ENCODE measurements at regions not wholly inside any gene's neighbourhood (a gene's known extent, or its start where the extent isn't known, plus 50 kb on each side); places are given as distances from the start of the nearest gene placed in this dataset.

DNA sequence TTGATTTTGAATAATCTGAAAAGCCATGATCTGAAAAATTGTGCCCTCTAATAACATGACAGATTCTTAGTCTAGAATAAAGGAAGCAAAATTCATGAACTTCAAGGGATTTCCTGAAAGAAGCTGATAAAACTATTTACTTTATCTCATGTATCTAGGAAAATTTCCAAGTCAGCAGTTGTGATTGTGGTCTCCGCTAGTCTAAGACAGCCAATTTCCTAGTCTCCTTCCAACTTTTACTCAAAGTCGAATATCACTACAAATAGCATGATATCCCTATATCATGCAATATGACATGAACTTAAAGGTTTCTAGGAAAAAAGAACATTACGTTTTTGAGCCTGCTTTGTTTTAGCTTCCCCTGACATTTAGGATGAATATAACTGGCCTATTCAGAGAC lies 202.1 kb upstream of the GHITM start:
- no peaks in the 10 kb centered on the region for H3K9me3 Mint-ChIP-seq
- no peak overlapping the region for H3K27ac Mint-ChIP-seq
- H3K4me1 Mint-ChIP-seq: no peaks in the 10 kb centered on the region
- H3K36me3 Mint-ChIP-seq: no peaks in the 10 kb centered on the region
- ATAC-seq: no peak
- H3K27me3 Mint-ChIP-seq: no peaks in the 10 kb centered on the region
- H3K4me3 Mint-ChIP-seq: no peak overlapping the region

DNA sequence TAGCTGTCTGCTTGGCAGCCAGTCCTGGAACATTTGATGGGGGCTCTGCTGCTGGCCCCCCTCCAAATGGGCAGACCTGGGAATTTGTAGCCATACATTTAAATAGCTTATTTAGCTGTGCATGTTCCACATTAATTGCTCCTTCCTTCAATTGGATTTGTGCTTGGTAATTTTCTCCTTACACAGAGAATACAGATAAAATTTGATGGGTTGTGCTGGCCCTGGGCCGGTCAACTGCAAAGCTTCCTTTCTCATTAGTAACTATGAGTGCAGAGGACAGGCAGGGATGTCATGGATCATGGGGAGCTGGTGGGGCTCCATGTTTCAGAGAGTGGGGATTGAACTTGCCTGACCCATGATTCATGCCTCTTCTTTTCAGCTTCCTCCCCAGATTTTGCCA lies 201.5 kb upstream of the GHITM start:
- H3K4me1 Mint-ChIP-seq: no peaks in the 10 kb centered on the region
- no peaks in the 10 kb centered on the region for H3K9me3 Mint-ChIP-seq
- no peaks in the 10 kb centered on the region for H3K27me3 Mint-ChIP-seq
- no peaks in the 10 kb centered on the region for H3K36me3 Mint-ChIP-seq
- H3K27ac Mint-ChIP-seq: no peak overlapping the region
- ATAC-seq: no peak
- H3K4me3 Mint-ChIP-seq: no peak overlapping the region

DNA sequence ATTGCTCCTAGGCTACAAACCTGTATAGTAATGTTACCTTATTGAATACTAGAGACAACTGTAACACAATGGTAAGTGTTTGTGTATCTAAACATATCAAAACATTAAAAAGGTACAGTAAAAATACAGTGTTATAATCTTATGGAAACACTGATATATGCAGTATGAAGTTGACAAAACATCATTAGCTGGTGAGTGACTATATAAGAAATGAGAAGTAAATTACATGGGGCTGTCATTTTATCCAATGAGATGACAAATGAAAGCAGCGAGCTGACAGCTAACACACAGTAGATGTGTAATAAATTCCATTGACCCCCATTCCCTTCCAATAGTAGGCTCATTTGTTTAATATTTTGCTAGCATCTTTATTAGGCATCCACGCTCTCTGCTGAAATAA lies 198.1 kb upstream of the GHITM start:
- Mint-ChIP-seq H3K4me1 (no peaks in the 10 kb centered on the region), H3K36me3 (no peaks in the 10 kb centered on the region), H3K4me3 (no peak overlapping the region), H3K27ac (no peak overlapping the region), H3K9me3 (peaks cover 3% of the 10 kb centered on the region), H3K27me3 (no peaks in the 10 kb centered on the region)
- no peak for ATAC-seq

DNA sequence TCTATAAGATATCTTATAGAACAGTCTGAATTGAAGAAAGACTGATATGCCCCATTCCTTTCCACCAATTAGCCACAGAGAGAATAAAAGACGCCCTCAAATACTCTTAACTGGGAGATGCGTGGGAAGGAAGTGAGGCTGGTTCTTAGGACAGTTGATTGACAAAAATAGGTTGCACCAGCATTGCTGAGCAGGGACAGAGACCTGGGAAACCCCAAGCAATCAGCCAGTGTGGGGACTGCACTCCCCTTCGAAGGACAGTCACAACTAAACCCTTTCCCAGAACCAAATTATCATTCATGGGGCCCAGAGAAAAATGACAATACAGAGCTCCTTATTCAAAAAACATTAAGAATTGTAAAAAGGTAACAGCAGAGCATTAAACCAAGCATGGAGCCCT lies 196.9 kb upstream of the GHITM start:
- Mint-ChIP-seq H3K4me3 (no peak overlapping the region), H3K36me3 (no peaks in the 10 kb centered on the region), H3K27me3 (no peaks in the 10 kb centered on the region), H3K27ac (no peak overlapping the region), H3K9me3 (peaks cover 3% of the 10 kb centered on the region), H3K4me1 (no peaks in the 10 kb centered on the region)
- ATAC-seq: no peak

DNA sequence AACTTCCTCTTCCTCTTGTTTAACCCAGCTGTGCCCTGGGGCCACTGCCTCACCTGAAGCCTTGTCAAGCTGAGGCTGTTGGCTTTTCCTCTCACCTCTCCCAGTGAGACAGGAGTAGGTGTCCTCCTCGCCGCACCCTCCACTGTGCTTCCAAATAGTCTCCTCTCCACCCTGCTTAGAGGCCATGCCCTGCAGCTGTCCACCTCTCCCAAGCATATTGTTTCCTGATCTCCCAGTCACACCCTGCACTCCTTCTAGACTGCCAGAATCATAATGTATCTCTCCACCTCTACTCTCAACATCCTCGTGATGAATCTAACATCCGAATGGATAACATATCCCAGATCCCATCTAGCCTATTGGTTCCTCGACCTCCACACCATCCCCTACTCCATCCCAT lies 196.3 kb upstream of the GHITM start:
- ATAC-seq: peak; percentile 24
- H3K27ac Mint-ChIP-seq: no peak overlapping the region
- H3K27me3 Mint-ChIP-seq: no peaks in the 10 kb centered on the region
- H3K36me3 Mint-ChIP-seq: no peaks in the 10 kb centered on the region
- H3K4me1 Mint-ChIP-seq: no peaks in the 10 kb centered on the region
- H3K9me3 Mint-ChIP-seq: peaks cover 3% of the 10 kb centered on the region
- H3K4me3 Mint-ChIP-seq: no peak overlapping the region

DNA sequence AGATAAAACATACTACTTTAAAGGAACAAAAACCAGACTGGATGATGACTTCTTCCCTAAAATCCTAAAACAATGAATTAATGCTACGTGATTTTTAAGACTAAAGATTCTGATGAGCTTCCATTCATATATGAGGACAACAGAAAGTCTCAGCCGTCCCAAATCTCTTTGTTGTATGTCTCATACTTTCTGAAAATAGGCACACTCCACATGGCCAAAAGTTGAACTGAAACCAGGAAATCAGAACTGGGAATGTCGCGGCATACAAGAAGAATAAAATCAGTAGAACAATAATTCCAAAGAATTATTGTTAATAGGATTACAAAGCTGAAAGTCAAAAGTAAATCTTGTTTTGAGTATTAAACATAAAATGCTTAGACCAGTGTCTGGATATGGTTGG lies 195.4 kb upstream of the GHITM start:
- Mint-ChIP-seq H3K9me3 (peaks cover 3% of the 10 kb centered on the region), H3K27ac (no peak overlapping the region), H3K4me1 (no peaks in the 10 kb centered on the region), H3K36me3 (no peaks in the 10 kb centered on the region), H3K27me3 (no peaks in the 10 kb centered on the region), H3K4me3 (no peak overlapping the region)
- ATAC-seq: no peak

DNA sequence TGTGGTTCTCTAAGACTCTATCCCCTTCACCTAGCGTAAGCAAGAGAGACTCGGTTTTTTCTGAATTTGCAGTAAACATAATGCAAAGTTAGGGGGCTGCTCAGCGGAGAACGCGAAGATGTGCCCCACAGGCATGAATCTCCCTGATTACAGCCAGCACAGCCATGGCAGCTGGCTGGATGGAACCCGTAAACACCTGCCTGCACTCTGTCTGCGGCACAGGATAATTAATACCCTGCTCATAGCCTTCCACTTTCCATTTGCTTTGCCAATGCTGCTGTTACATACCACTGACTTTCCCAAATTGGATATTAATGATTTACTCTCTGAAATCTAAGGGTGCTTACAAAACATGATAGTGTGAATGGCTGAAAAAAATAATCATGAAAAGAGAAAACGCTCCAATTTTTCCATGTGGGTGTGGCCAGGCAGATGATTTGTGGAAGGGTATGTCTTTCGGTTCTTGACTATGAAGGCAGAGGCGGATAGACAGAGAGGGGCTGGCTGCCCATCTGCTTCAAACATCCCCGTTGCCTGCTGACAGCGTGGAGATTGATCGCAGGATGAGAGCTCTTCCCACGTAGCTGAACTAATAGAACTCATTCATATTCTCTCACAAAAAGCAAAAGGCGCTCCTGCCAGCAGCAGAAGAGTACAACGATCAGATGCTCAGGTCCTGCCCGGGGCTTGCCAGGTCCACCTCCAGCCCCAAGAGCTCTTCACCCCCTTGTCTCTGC lies 193.2 kb upstream of the GHITM start:
- H3K4me1 Mint-ChIP-seq: no peaks in the 10 kb centered on the region
- ATAC-seq: no peak
- no peak overlapping the region for H3K27ac Mint-ChIP-seq
- no peaks in the 10 kb centered on the region for H3K27me3 Mint-ChIP-seq
- H3K4me3 Mint-ChIP-seq: no peak overlapping the region
- H3K9me3 Mint-ChIP-seq: peaks cover 3% of the 10 kb centered on the region
- no peaks in the 10 kb centered on the region for H3K36me3 Mint-ChIP-seq

DNA sequence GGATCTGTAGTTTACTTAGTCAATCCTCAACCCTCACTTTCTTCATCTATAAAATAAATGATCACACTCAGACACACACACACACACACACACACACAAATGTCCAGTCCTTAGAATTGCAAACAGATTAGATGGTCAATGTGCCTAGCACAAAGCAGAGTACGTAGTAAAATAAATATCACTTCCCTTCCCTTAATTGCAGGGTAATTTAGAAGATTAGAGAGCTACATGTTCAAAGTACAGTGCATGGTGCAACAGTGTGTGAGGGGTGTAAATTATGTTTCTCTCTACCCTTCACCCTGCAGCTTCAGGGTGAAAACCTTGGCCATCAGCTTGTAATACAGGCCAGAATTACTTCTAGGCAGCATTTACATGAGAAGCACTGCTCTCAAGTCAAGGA lies 187.0 kb upstream of the GHITM start:
- Mint-ChIP-seq H3K27ac (no peak overlapping the region), H3K4me1 (no peaks in the 10 kb centered on the region), H3K36me3 (no peaks in the 10 kb centered on the region), H3K27me3 (peaks cover 11% of the 10 kb centered on the region), H3K4me3 (no peak overlapping the region), H3K9me3 (no peaks in the 10 kb centered on the region)
- ATAC-seq: no peak

DNA sequence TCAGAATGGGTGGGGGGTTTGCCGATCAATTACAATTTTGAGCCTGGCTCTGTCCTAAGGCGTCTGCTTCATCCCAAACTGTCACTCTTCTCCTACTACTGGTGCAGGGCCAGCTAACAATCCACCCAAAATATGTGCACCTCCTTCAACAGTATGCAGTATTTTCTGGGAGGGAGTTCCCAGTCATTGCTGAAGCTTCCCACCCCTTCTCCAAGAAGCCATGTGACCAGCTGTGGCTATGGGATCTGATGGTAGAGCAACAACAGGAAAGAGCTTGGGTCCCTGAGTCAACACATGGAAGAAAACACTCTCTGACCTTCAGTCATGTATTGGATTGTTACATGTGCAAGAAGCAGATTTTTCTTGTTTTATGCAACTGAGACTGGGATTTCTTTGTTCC lies 185.7 kb upstream of the GHITM start:
- H3K27me3 Mint-ChIP-seq: peaks cover 11% of the 10 kb centered on the region
- no peak overlapping the region for H3K27ac Mint-ChIP-seq
- no peak overlapping the region for H3K4me3 Mint-ChIP-seq
- no peak for ATAC-seq
- no peaks in the 10 kb centered on the region for H3K4me1 Mint-ChIP-seq
- no peaks in the 10 kb centered on the region for H3K36me3 Mint-ChIP-seq
- H3K9me3 Mint-ChIP-seq: no peaks in the 10 kb centered on the region

DNA sequence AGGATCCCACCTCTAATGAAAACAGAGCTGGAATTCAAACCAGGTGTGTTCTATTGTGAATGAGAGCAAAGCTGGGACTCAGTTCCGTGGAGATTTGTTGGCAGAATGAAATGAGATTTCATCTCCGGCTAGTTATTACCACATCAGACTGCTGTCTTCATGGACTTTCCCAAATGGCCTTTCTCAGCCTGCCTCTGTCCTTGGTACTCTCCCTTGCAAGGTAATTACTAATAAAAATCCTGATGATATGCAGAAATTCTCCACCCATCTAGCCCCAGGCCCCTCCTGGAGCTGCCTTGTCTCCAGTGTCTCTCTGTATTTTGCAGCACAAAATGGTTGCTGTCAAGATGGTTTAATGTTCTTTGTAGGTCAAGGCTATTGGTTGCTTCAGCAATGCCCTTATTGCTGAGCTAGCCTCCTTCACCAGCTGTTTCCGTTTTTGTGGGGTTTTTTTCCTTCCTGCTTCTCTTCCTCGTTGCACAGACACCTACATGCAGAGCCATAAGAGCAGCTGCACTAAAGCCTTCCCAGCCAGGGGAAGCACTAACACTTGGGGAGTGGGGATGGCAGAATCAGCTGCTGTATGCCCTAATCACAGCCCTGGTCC lies 185.0 kb upstream of the GHITM start:
- H3K27ac Mint-ChIP-seq: no peak overlapping the region
- ATAC-seq: no peak
- H3K9me3 Mint-ChIP-seq: no peaks in the 10 kb centered on the region
- H3K4me1 Mint-ChIP-seq: no peaks in the 10 kb centered on the region
- H3K36me3 Mint-ChIP-seq: no peaks in the 10 kb centered on the region
- H3K27me3 Mint-ChIP-seq: peaks cover 11% of the 10 kb centered on the region
- H3K4me3 Mint-ChIP-seq: no peak overlapping the region

DNA sequence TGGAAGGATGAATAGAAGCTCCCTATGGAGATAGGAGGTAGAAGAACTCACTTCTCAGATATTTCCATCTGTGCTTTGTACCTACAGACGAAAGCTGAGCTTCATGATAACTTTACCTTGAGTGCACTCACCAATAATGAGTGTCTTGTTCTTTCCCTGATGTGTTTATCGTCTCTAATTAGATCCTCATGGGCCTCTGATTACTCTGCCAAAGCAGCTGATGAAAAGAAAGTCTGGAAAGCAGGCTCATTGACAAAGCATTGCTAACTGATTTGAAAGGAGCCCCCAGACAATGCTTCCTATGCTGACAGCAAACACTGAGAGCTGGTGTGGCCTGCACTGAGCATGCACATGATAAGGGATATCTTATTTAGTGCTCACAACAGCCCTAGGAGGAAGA lies 183.9 kb upstream of the GHITM start:
- Mint-ChIP-seq H3K27ac (no peak overlapping the region), H3K27me3 (peaks cover 11% of the 10 kb centered on the region), H3K4me3 (no peak overlapping the region), H3K4me1 (no peaks in the 10 kb centered on the region), H3K36me3 (no peaks in the 10 kb centered on the region), H3K9me3 (no peaks in the 10 kb centered on the region)
- no peak for ATAC-seq

DNA sequence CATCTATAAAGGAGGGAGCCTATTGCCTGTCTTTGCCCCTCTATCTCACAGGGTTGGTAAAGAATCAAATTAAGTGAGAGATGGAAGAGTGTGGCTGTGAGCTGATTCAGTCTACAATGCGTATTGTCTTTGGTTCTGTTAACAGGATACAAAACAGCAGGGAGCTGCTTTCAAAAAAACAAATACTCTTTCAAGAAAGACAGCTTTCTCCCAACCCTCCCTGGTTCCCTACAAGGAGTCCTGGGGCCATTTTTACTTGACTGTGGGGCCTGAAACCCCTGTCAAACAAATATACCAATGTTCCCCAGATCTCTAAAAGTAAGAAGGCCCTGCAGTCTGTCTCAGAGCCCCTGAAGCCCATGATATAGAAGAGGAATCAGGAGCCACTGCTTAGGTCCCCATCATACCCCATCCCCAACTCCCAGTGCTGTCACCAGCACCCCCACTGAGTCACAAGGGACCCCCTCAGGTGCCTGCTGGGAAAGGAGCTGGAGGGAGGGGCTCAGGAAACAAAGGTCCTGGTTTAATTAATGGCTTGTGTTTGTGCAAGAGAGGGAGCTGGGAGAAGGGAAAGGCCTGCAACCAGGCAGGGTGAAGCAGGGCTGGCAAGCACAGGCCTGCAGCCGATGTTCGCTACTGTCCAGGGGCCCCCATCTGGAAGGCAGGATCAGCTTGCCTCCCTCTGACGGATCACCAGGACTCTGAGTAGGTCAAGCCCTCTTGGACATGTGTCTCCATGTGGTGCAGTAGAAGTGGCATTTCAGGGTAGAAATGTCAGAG lies 182.0 kb upstream of the GHITM start:
- Mint-ChIP-seq H3K27ac (no peak overlapping the region), H3K9me3 (no peaks in the 10 kb centered on the region), H3K4me1 (no peaks in the 10 kb centered on the region), H3K27me3 (peaks cover 11% of the 10 kb centered on the region), H3K36me3 (no peaks in the 10 kb centered on the region), H3K4me3 (no peak overlapping the region)
- no peak for ATAC-seq

DNA sequence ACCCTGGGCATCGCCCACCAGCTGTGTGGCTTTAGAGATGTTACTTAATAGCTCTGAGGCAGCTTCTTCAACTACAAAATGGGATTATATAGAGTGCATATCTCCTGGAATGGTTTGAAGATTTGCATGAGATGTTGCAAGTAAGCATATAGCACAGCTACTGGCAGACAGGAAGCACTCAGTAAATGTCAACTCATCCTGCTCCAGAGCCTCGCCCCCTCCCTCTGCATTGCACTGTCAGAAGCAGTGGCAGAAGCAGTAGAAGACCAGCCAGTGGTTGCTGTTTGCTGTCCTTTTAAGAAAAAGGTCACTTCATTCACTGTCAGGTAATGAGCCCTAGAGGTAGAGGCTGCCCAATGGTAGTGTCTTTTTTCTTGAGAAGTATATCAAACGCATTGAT lies 180.0 kb upstream of the GHITM start:
- H3K9me3 Mint-ChIP-seq: no peaks in the 10 kb centered on the region
- H3K4me1 Mint-ChIP-seq: no peaks in the 10 kb centered on the region
- no peaks in the 10 kb centered on the region for H3K27me3 Mint-ChIP-seq
- H3K4me3 Mint-ChIP-seq: no peak overlapping the region
- H3K27ac Mint-ChIP-seq: no peak overlapping the region
- H3K36me3 Mint-ChIP-seq: no peaks in the 10 kb centered on the region
- no peak for ATAC-seq

DNA sequence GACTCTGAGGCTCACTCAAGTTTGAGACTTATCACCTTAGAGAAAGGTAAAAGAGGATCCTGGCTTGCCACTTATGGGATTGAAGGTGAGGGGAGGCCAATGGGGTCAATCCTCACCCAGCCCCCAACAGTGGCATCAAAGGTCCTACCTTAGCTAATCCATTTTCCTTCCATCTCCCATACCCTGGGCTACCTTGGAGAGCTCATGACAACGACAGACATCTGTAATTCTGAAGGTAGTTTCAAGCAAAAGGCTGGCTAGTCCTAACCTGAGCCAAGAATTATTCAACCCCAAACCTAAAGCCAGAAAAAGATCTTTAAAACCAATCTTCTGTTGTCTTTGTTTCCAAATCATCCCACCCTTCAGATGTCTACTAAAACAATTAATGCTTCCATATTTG lies 179.2 kb upstream of the GHITM start:
- Mint-ChIP-seq H3K4me1 (no peaks in the 10 kb centered on the region), H3K36me3 (no peaks in the 10 kb centered on the region), H3K27ac (no peak overlapping the region)

DNA sequence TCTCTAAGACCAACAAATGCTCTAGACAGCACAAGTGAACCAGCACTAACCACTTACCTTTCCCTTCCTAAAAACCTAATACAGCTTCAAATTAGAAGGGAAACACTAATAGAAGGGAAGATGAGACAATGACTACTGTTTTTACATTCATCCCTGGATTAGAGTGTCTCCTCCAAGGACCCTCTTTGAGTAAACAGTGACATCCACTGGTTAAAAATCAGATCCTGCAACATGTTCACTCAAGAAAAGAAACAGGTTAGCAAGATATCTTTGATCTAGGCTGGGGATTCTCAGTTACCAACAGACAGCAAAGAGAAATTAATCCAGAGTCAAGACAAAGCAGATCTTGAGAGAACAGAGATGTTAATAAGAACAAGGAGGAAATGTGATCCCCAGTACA lies 177.7 kb upstream of the GHITM start:
- H3K27me3 Mint-ChIP-seq: no peaks in the 10 kb centered on the region
- no peak for ATAC-seq
- H3K9me3 Mint-ChIP-seq: no peaks in the 10 kb centered on the region
- no peaks in the 10 kb centered on the region for H3K36me3 Mint-ChIP-seq
- H3K27ac Mint-ChIP-seq: no peak overlapping the region
- H3K4me1 Mint-ChIP-seq: no peaks in the 10 kb centered on the region
- H3K4me3 Mint-ChIP-seq: no peak overlapping the region

More for the DNA sequence above, 179.2 kb upstream of the GHITM start:
- no peak for ATAC-seq
- Mint-ChIP-seq H3K9me3 (no peaks in the 10 kb centered on the region), H3K4me3 (no peak overlapping the region), H3K27me3 (no peaks in the 10 kb centered on the region)

DNA sequence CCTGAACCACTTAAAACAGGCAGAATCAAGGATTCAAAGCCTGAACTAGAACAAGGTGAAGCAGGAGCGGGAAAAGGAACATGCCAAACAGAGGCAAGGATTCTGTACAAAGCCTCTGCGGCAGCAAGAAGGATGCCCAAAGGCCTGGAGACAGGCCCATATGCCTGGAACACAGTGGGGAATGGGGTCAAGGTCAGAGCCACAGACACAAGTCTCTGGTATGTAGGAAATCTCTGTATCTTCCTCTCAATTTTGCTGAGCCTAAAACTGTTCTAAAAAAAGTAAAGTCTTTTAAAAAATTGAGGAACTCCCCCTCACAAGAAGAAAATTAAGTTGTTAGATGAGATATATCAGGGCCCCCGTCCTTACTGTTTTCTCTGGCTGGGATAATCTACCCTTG lies 175.9 kb upstream of the GHITM start:
- Mint-ChIP-seq H3K27me3 (no peaks in the 10 kb centered on the region), H3K4me3 (no peak overlapping the region), H3K36me3 (no peaks in the 10 kb centered on the region), H3K4me1 (no peaks in the 10 kb centered on the region), H3K9me3 (peaks cover 2% of the 10 kb centered on the region), H3K27ac (no peak overlapping the region)
- ATAC-seq: no peak
